BJ (cell line): ENCODE measurements at regions not wholly inside any gene's neighbourhood (a gene's known extent, or its start where the extent isn't known, plus 50 kb on each side); places are given as distances from the start of the nearest gene placed in this dataset. TPM values are rescaled to one million over a fixed set of nuclear protein-coding genes. Genes with fewer than 3 reads are reported as not detected.
"Not testable (repeated sequence)": the region's sequence is repeated elsewhere in the genome, so short reads cannot be mapped to it uniquely, and the experiment has no call there.

ENCODE experiments used
- CTCF ChIA-PET: fragments of 350-600 bp; formaldehyde crosslinking; extraction: SDS; loops from one replicate; lab custom pipeline; 2021; ENCODE audit warnings: antibody characterized with exemption, inconsistent platforms; lab: Yijun Ruan, JAX
- POLR2A ChIA-PET: fragments of 300-600 bp; sonication (Branson Sonifier 250); formaldehyde crosslinking; extraction: SDS; loops from one replicate; lab custom pipeline; 2021; ENCODE audit warnings: antibody characterized with exemption; lab: Charles Lee
- DNase-seq: peaks from one replicate; pipeline ENCODE4 v3.0.0-alpha.2; 2011; ENCODE audit warnings: low read depth
- H3K27me3 ChIP-seq: 2 replicates; pipeline ENCODE4 v1.6.0; 2011; ENCODE audit warnings: low read length; ENCODE audit not compliant: control insufficient read depth, insufficient read depth
- H3K36me3 ChIP-seq: 2 replicates; pipeline ENCODE4 v1.5.1; 2011; ENCODE audit warnings: low read length; ENCODE audit not compliant: control insufficient read depth, insufficient read depth
- H3K4me3 ChIP-seq: 2 replicates; pipeline ENCODE4 v1.5.1; 2011; ENCODE audit warnings: low read depth, mild to moderate bottlenecking, control low read depth, low read length
- CTCF ChIP-seq: IDR thresholded peaks from 2 replicates; pipeline ENCODE4 v1.5.1; 2011; ENCODE audit warnings: low read depth, mild to moderate bottlenecking, control low read depth, inconsistent platforms, low read length, moderate library complexity; ENCODE audit not compliant: insufficient read depth
- small RNA-seq: library from RNA; depleted of rRNA; stranded (forward); fragments of <200 nt; gene quantifications from one replicate; pipeline ENCODE3, GENCODE V24; 2012; ENCODE audit warnings: low replicate concordance, low read depth; ENCODE audit not compliant: insufficient read length

GRCh38 chr11:90286640-90287039 lies 63.8 kb upstream of the CHORDC1 start:
- no peaks in the 10 kb centered on the region for H3K36me3 ChIP-seq
- H3K27me3 ChIP-seq, result no peaks in the 10 kb centered on the region
- ChIA-PET CTCF (no interaction called here), POLR2A (no interaction called here)
- no peak overlapping the region for H3K4me3 ChIP-seq
- no peak for DNase-seq
- no peak for TF ChIP-seq CTCF

- no peak overlapping the region for H3K4me3 ChIP-seq
- ChIA-PET POLR2A (no interaction called here), CTCF (no interaction called here)
- H3K27me3 ChIP-seq, result no peaks in the 10 kb centered on the region
- no peaks in the 10 kb centered on the region for H3K36me3 ChIP-seq
- no peak for DNase-seq
- TF ChIP-seq CTCF, result no peak
Observed at GRCh38 chr11:90284171-90284570, 61.3 kb upstream of the CHORDC1 start.

- CTCF ChIA-PET, DNase-seq, H3K36me3 ChIP-seq, H3K4me3 ChIP-seq, H3K27me3 ChIP-seq, POLR2A ChIA-PET: not testable (repeated sequence)
Observed at GRCh38 chr11:90282551-90283071, 59.8 kb upstream of the CHORDC1 start.

GRCh38 chr11:90274362-90274761 lies 51.5 kb upstream of the CHORDC1 start:
- POLR2A ChIA-PET, result no interaction called here

More at GRCh38 chr11:90274362-90274761, 51.5 kb upstream of the CHORDC1 start:
- no peak for TF ChIP-seq CTCF
- CTCF ChIA-PET, result no interaction called here
- Histone ChIP-seq H3K27me3 (no peaks in the 10 kb centered on the region), H3K36me3 (no peaks in the 10 kb centered on the region), H3K4me3 (no peak overlapping the region)
- DNase-seq, result no peak

Small RNA genes lying in the stretch of these regions (small RNA-seq; reads per million reads assigned to genes)
- gene AP001002.3 (not detected), gene MIR1261 (not detected), gene MIR4490 (not detected)
